Keratinocyte (primary cell): ENCODE measurements at regions not wholly inside any gene's neighbourhood (a gene's known extent, or its start where the extent isn't known, plus 50 kb on each side); places are given as distances from the start of the nearest gene placed in this dataset.

ENCODE experiments used
- DNase-seq: peaks from one replicate; pipeline ENCODE4 v3.0.0-alpha.2; 2011; ENCODE audit warnings: low read depth, missing footprints, low spot score
- FAIRE-seq: peaks from 2 replicates; lab custom pipeline; 2011; peaks lifted over from hg19 to GRCh38; lab: Jason Lieb, UNC
- H2AFZ ChIP-seq: 2 replicates; pipeline ENCODE4 v1.6.0; 2012; ENCODE audit warnings: low read length, control low read depth, inconsistent platforms; ENCODE audit not compliant: control insufficient read depth
- H3K27ac ChIP-seq: 2 replicates; pipeline ENCODE4 v1.5.1; 2011; ENCODE audit warnings: low read length; ENCODE audit not compliant: control insufficient read depth, insufficient read depth
- H3K27me3 ChIP-seq: 3 replicates; pipeline ENCODE4 v1.6.0; 2011; ENCODE audit warnings: low read length; ENCODE audit not compliant: control insufficient read depth, insufficient read depth; ENCODE audit errors: extremely low read depth
- H3K36me3 ChIP-seq, 2 experiments: 2 replicates in 1 of 2; 3 replicates in 1 of 2; pipeline ENCODE4 v1.5.1; 2011; ENCODE audit warnings: low read length in 2 of 2, mild to moderate bottlenecking in 1 of 2; ENCODE audit not compliant: control insufficient read depth in 2 of 2, insufficient read depth in 2 of 2; ENCODE audit errors: extremely low read depth in 1 of 2
- H3K4me1 ChIP-seq: 3 replicates; pipeline ENCODE4 v1.5.1; 2011; ENCODE audit warnings: low read length; ENCODE audit not compliant: control insufficient read depth, insufficient read depth; ENCODE audit errors: extremely low read depth
- H3K4me2 ChIP-seq: 3 replicates; pipeline ENCODE4 v1.6.0; 2011; ENCODE audit warnings: low read depth, low read length; ENCODE audit not compliant: control insufficient read depth, insufficient read depth; ENCODE audit errors: extremely low read depth
- H3K4me3 ChIP-seq, 3 experiments: fragments of 200-600 bp in 1 of 3; sonication (generic) in 1 of 3; 2 replicates in 2 of 3; 3 replicates in 1 of 3; pipeline ENCODE4 v1.5.1; 2011 to 2016; ENCODE audit warnings: low read length in 3 of 3, mild to moderate bottlenecking in 3 of 3, control low read depth in 2 of 3, inconsistent platforms in 1 of 3, low read depth in 1 of 3, mixed read lengths in 1 of 3, mixed run types in 1 of 3, moderate library complexity in 1 of 3; ENCODE audit not compliant: control insufficient read depth in 2 of 3, insufficient read depth in 2 of 3; ENCODE audit errors: extremely low read depth in 1 of 3
- H3K79me2 ChIP-seq: 2 replicates; pipeline ENCODE4 v1.6.0; 2012; ENCODE audit warnings: low read length; ENCODE audit not compliant: control insufficient read depth, insufficient read depth
- H3K9ac ChIP-seq: 3 replicates; pipeline ENCODE4 v1.6.0; 2011; ENCODE audit warnings: low read length; ENCODE audit not compliant: control insufficient read depth, insufficient read depth; ENCODE audit errors: extremely low read depth
- H3K9me1 ChIP-seq: 3 replicates; pipeline ENCODE4 v1.6.0; 2011; ENCODE audit warnings: low read length; ENCODE audit not compliant: control insufficient read depth, insufficient read depth; ENCODE audit errors: extremely low read depth
- H3K9me3 ChIP-seq: 2 replicates; pipeline ENCODE4 v1.5.1; 2012; ENCODE audit warnings: low read depth, low read length; ENCODE audit not compliant: control insufficient read depth
- H4K20me1 ChIP-seq: 3 replicates; pipeline ENCODE4 v1.6.0; 2011; ENCODE audit warnings: low read length; ENCODE audit not compliant: control insufficient read depth, insufficient read depth; ENCODE audit errors: extremely low read depth
- CTCF ChIP-seq, 3 experiments: IDR thresholded peaks in 1 of 3; conservative IDR thresholded peaks in 1 of 3; optimal IDR thresholded peaks in 1 of 3; 2 replicates in 2 of 3; 3 replicates in 1 of 3; pipeline versions ENCODE3 to v1.5.1; 2011; ENCODE audit warnings: low read length in 3 of 3, mild to moderate bottlenecking in 3 of 3, moderate library complexity in 2 of 3, control low read depth in 1 of 3, inconsistent platforms in 1 of 3; ENCODE audit not compliant: insufficient read depth in 2 of 3; ENCODE audit errors: extremely low read depth in 1 of 3
- EZH2 ChIP-seq: IDR thresholded peaks from one replicate; pipeline ENCODE4 v1.6.1; 2012; ENCODE audit warnings: inconsistent platforms, mild to moderate bottlenecking, low read length, moderate library complexity
- dilution Hi-C: fragments of 300-500 bp; cut with MboI; formaldehyde crosslinking; loops from one replicate; pipeline ENCODE4 v1.7.0; 2020; ENCODE audit warnings: low sequenced_read_pairs; ENCODE audit not compliant: extremely low pct_ligation_motif_present

DNA sequence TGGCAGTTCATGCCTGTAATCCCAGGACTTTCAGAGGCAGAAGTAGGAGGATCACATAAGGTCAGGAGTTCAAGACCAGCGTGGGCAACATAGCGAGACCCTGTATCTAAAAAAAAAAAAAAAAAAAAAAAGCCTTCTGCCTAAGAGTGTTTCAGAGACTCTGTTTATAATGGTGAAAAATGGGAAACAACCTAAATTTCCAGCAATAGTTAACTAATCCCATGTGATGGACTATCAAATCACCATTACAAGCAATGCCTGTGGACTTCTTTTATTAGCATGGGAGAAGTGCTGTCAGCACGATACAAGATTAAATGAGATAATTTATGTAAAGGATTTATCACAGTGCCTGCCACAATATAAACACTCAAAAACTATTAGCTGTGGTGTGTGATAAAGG lies 67.5 kb upstream of the CUX1 start:
- no peak overlapping the region for H3K9ac ChIP-seq
- FAIRE-seq (no peak), DNase-seq (no peak)
- peaks cover 3% of the 10 kb centered on the region for H3K4me1 ChIP-seq
- no peak for TF ChIP-seq CTCF (optimal IDR thresholded peaks at IDR 0.05 in 1 of 3, IDR thresholded peaks at IDR 0.05 in 1 of 3, conservative IDR thresholded peaks at IDR 0.05 in 1 of 3; ENCODE audit: extremely low read depth in 1 of 3, insufficient read depth in 2 of 3, low read length in 3 of 3)
- no peak overlapping the region for H3K4me3 ChIP-seq
- no peaks in the 10 kb centered on the region for H4K20me1 ChIP-seq
- dilution Hi-C loops, result no loop called here
- H3K4me2 ChIP-seq, result no peak overlapping the region
- H3K27me3 ChIP-seq, result peaks cover 13% of the 10 kb centered on the region
- no peaks in the 10 kb centered on the region for H3K36me3 ChIP-seq
- H3K79me2 ChIP-seq, result no peaks in the 10 kb centered on the region
- no peaks in the 10 kb centered on the region for H3K9me3 ChIP-seq
- no peak overlapping the region for H2AFZ ChIP-seq
- H3K27ac ChIP-seq, result no peak overlapping the region
- H3K9me1 ChIP-seq, result no peaks in the 10 kb centered on the region

GRCh38 chr7:101753316-101753715 lies 64.1 kb upstream of the CUX1 start:
- Histone ChIP-seq H3K9ac (no peak overlapping the region), H3K36me3 (no peaks in the 10 kb centered on the region), H3K79me2 (no peaks in the 10 kb centered on the region), H3K9me1 (no peaks in the 10 kb centered on the region), H4K20me1 (no peaks in the 10 kb centered on the region), H3K27ac (no peak overlapping the region), H3K4me3 (no peak overlapping the region), H3K4me1 (peaks cover 5% of the 10 kb centered on the region), H3K27me3 (peaks cover 4% of the 10 kb centered on the region), H2AFZ (no peak overlapping the region), H3K9me3 (no peaks in the 10 kb centered on the region), H3K4me2 (no peak overlapping the region)
- DNase-seq (no peak), FAIRE-seq (no peak)
- dilution Hi-C loops, result no loop called here
- TF ChIP-seq CTCF (optimal IDR thresholded peaks at IDR 0.05 in 1 of 3, IDR thresholded peaks at IDR 0.05 in 1 of 3, conservative IDR thresholded peaks at IDR 0.05 in 1 of 3; ENCODE audit: extremely low read depth in 1 of 3, insufficient read depth in 2 of 3, low read length in 3 of 3), result no peak
- TF ChIP-seq EZH2, result no peak
